ENCODE measurements at regions not wholly inside any gene's neighbourhood (a gene's known extent, or its start where the extent isn't known, plus 50 kb on each side); places are given as distances from the start of the nearest gene placed in this dataset.

- DNase-seq: no peak
Observed at GRCh38 chr10:131781076-131781475, 119.7 kb upstream of the PPP2R2D start.

More at GRCh38 chr10:131781076-131781475, 119.7 kb upstream of the PPP2R2D start:
- no peaks in the 10 kb centered on the region for H3K23me2 ChIP-seq (ENCODE audit: insufficient read length, low read depth, low read length, poor library complexity, severe bottlenecking)
- H2BK15ac ChIP-seq (ENCODE audit: low read depth, low read length): no peak overlapping the region
- H2AFZ ChIP-seq (ENCODE audit: low read length): no peak overlapping the region
- no peak overlapping the region for H2BK12ac ChIP-seq (ENCODE audit: insufficient read length, low read depth, low read length)
- H3T11ph ChIP-seq (ENCODE audit: low read length): no peak overlapping the region
- no peak overlapping the region for H2BK120ac ChIP-seq (ENCODE audit: low read depth, low read length, poor library complexity, severe bottlenecking)
- H3K23ac ChIP-seq (ENCODE audit: insufficient read length, low read depth, low read length): no peak overlapping the region
- WGBS (ENCODE audit: extremely low coverage, insufficient read length, low lambda C conversion rate): no CpG with 5 or more reads among the region's 6 CpGs
- no peaks in the 10 kb centered on the region for H3K27me3 ChIP-seq (ENCODE audit: insufficient read depth, low read length)
- no peak overlapping the region for H2BK5ac ChIP-seq (ENCODE audit: insufficient read length, low read length)
- no peak overlapping the region for H4K8ac ChIP-seq (replicated peaks; ENCODE audit: insufficient read length, low read depth, low read length)
- H3K4ac ChIP-seq (ENCODE audit: low read depth, low read length): no peak overlapping the region
- H3K18ac ChIP-seq (ENCODE audit: insufficient read length, low read depth, low read length): no peak overlapping the region
- H3K4me1 Mint-ChIP-seq: no peaks in the 10 kb centered on the region
- no peak overlapping the region for H3K4me2 ChIP-seq (ENCODE audit: insufficient read depth, insufficient read length, low read length)
- H3K4me1 ChIP-seq (ENCODE audit: insufficient read depth, low read length): no peaks in the 10 kb centered on the region
- H3K27ac ChIP-seq (ENCODE audit: insufficient read length, low read depth, low read length): no peak overlapping the region
- H3K14ac ChIP-seq (ENCODE audit: insufficient read depth, low read length): no peak overlapping the region
- no peaks in the 10 kb centered on the region for H3K79me2 ChIP-seq (ENCODE audit: insufficient read depth, low read length)
- H3K9me3 Mint-ChIP-seq: peaks cover 58 to 70% of the 10 kb centered on the region in 2 experiments
- no peak overlapping the region for H3K4me3 Mint-ChIP-seq
- H2BK20ac ChIP-seq (ENCODE audit: low read depth, low read length, poor library complexity, severe bottlenecking): no peak overlapping the region
- H3K27me3 Mint-ChIP-seq (ENCODE audit: low read depth): peaks cover 17% of the 10 kb centered on the region
- H3K79me1 ChIP-seq (ENCODE audit: insufficient read depth, low read depth, low read length, poor library complexity, severe bottlenecking): no peaks in the 10 kb centered on the region
- no peak overlapping the region for H3K56ac ChIP-seq (ENCODE audit: insufficient read length, low read depth, low read length)
- no peak overlapping the region for H4K91ac ChIP-seq (ENCODE audit: insufficient read length, low read depth, low read length)
- no peak for TF ChIP-seq CTCF (conservative IDR thresholded peaks at IDR 0.05)
- peaks cover 18 to 25% (median 21%) of the 10 kb centered on the region in 3 experiments for H3K36me3 Mint-ChIP-seq (ENCODE audit: insufficient read depth in 1 of 3, low read depth in 3 of 3)
- no peaks in the 10 kb centered on the region for H4K20me1 ChIP-seq (ENCODE audit: control insufficient read depth, insufficient read depth, insufficient read length)
- H4K5ac ChIP-seq (ENCODE audit: insufficient read length, low read depth, low read length): no peak overlapping the region
- no peak overlapping the region for H3K27ac Mint-ChIP-seq
- no peak overlapping the region for H3K9ac ChIP-seq (ENCODE audit: extremely low read depth, insufficient read length, low read length)
- peaks cover 21% of the 10 kb centered on the region for H3K9me3 ChIP-seq (ENCODE audit: control insufficient read depth, low read depth, low read length)
- no peak overlapping the region for H2AK5ac ChIP-seq (ENCODE audit: insufficient read length, low read length)
